NCI-H1092 treated with DMSO at 0.1 percent for 48 hours (cell line): ENCODE measurements at regions not wholly inside any gene's neighbourhood (a gene's known extent, or its start where the extent isn't known, plus 50 kb on each side); places are given as distances from the start of the nearest gene placed in this dataset.

Source experiments
- DNase-seq: peaks from one replicate; lab custom pipeline; 2025; lab: John Stamatoyannopoulos, UW

DNA sequence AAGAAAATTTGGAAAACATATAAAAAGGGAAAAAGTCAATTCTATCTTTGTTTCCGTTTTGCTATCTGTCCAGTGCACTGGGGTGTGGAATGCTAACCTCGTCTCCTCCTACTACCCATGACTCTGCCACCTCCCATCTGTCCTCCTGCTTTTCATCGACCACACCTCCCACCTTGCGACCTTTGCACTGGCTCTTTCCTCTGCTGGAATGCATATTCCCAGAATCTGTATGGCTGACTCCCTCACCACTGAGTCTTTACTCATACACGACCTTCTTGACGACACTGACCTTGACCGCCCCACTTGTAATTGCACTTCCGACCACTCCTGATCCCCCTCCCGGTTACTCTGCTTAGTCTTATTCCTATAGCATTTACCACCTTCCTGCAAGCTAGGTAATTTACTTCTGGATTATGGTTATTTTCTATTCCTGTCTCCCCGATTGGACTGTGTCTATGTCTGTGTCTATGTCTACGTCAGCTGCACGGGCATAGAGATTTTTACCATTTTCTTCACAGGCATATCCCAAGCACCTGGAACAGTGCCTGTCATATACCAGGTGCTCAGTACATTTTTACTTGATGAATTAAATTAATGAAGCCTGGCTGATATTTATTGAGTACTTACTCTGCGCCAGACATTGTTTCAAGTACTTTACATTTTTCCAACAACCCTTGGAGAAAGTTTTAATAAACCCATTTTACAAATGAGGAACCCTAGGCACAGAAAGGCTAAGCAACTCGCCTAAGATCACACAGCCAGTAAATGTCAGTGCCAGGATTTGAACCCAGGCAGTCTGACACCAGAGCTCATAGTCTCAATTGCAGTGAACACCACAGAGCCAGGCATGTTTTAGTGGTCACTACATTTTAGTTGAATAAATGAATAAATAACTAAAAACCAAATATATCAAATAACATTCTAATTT lies 54.0 kb upstream of the SLC22A11 start:
- DNase-seq, result no peak

DNA sequence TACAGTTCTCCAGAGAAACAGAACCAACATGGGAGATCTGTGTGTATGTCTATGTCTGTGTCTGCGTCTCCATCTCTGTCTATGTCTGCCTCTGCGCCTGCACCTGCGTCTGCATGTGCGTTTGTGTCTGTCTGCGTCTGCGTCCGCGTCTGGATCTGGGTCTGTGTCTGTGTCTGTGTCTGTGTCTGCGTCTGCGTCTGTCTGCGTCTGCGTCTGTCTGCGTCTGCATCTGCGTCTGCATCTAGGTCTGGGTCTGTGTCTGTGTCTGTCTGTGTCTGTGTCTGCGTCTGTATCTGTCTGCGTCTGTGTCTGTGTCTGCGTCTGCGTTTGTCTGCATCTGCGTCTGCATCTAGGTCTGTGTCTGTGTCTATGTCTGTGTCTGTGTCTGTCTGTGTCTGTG lies 53.1 kb upstream of the SLC22A11 start:
- DNase-seq, result no peak

DNA sequence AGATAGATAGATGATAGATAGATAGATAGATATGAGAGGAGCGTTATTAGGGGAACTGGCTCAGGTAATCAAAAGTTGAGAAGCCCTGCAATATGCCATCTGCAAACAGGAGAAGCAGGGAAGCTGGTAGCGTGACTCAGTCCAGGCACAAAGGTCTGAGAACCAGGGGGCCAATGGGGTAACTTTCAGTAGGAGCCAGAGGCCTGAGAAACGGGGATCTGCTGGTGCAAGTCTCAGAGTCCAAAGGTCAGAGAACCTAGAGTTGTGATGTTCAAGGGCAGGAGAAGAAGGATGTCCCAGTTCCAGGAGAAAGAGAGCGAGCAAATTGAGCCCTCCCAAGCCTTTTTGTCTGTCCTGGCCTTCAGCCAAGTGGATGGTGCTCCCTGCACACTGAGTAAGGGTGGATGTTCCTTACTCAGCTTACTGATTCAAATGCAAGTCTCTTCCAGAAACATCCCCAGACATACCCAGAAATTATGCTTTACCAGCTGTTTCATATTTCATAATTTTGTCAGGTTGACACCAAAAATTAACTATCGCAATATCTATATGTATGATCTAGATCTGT lies 52.5 kb upstream of the SLC22A11 start:
- DNase-seq, result no peak

DNA sequence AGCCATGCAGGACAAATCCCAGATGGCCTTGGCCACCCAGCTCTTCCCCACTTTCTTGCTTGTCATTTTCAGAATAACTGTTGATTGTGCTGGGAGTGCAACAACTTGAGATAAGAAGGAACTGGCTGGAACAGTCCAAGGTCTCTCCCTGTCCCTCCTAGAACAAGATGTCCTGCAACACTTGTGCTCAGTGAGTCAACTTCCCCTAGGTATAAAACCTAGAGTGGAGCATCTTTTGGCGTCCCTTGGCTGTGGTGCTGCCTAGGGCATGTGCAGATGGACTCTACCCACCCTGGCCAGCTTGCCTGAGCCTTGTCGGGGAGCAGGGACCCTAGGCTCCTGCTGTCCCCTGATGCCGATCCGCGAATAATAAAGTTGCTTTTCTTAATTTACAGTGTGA lies 50.7 kb upstream of the SLC22A11 start:
- DNase-seq, result no peak
